ENCODE measurements at regions not wholly inside any gene's neighbourhood (a gene's known extent, or its start where the extent isn't known, plus 50 kb on each side); places are given as distances from the start of the nearest gene placed in this dataset.

- TF ChIP-seq CTCF (IDR thresholded peaks at IDR 0.05) (no peak), POLR2A (IDR thresholded peaks at IDR 0.05) (no peak), EP300 (IDR thresholded peaks at IDR 0.05; ENCODE audit: low read depth) (no peak), POLR2AphosphoS5 (IDR thresholded peaks at IDR 0.05) (no peak)
Observed at GRCh38 chr6:3926150-3926482, 76.9 kb downstream of the FAM50B start.

Data from transverse colon (tissue), 4 donors.